IMR-90 (cell line): ENCODE measurements at regions not wholly inside any gene's neighbourhood (a gene's known extent, or its start where the extent isn't known, plus 50 kb on each side); places are given as distances from the start of the nearest gene placed in this dataset.

Experiments used
- ATAC-seq: fragments of 200-7000 bp; cut with Tn5 transposase; 2 replicates; pipeline ENCODE4 v1.9.1; 2020; ENCODE audit warnings: low read depth, mild to moderate bottlenecking, moderate library complexity
- BruUV-seq: library from RNA; stranded (reverse); fragments of 400-500 nt; replicated peaks from 2 replicates; lab custom pipeline; 2021; lab: Mats Ljungman, UMichigan
- CTCF ChIA-PET: fragments of 300-600 bp; formaldehyde crosslinking; extraction: SDS; loops from one replicate; lab custom pipeline; 2021; ENCODE audit warnings: antibody characterized with exemption; lab: Yijun Ruan, JAX
- POLR2A ChIA-PET: fragments of 300-600 bp; sonication (Branson Sonifier 250); formaldehyde crosslinking; loops from one replicate; lab custom pipeline; 2022; ENCODE audit warnings: antibody characterized with exemption; ENCODE audit not compliant: unreplicated experiment; lab: Charles Lee
- DNase-seq: peaks from one replicate; pipeline ENCODE4 v3.0.0; 2013
- H2AFZ ChIP-seq: replicated peaks from 2 replicates; pipeline ENCODE3; 2013; ENCODE audit warnings: low read length, mild to moderate bottlenecking; ENCODE audit not compliant: poor library complexity
- H2AK5ac ChIP-seq: 2 replicates; pipeline ENCODE4 v1.6.1; 2013; ENCODE audit warnings: low read depth, low read length, inconsistent platforms
- H2AK9ac ChIP-seq: replicated peaks from 2 replicates; pipeline ENCODE3; 2013; ENCODE audit warnings: mild to moderate bottlenecking, low read depth, low read length, moderate library complexity; ENCODE audit not compliant: poor library complexity
- H2BK120ac ChIP-seq: 2 replicates; pipeline ENCODE4 v1.6.1; 2013; ENCODE audit warnings: low read depth, low read length, inconsistent platforms
- H2BK15ac ChIP-seq: 3 replicates; pipeline ENCODE4 v1.6.1; 2013; ENCODE audit warnings: low read depth, low read length, inconsistent platforms
- H2BK20ac ChIP-seq: 2 replicates; pipeline ENCODE4 v1.6.1; 2013; ENCODE audit warnings: low read depth, mild to moderate bottlenecking, inconsistent platforms, low read length, moderate library complexity
- H2BK5ac ChIP-seq: 2 replicates; pipeline ENCODE4 v1.6.1; 2013; ENCODE audit warnings: mild to moderate bottlenecking, low read depth, low read length, inconsistent platforms; ENCODE audit not compliant: poor library complexity, severe bottlenecking
- H3K14ac ChIP-seq: replicated peaks from 2 replicates; pipeline ENCODE4 v1.6.1; 2013; ENCODE audit warnings: low read depth, low read length, inconsistent platforms
- H3K18ac ChIP-seq: 2 replicates; pipeline ENCODE4 v1.6.1; 2013; ENCODE audit warnings: low read depth, low read length, control low read depth
- H3K23ac ChIP-seq: 2 replicates; pipeline ENCODE4 v1.6.1; 2013; ENCODE audit warnings: low read depth, low read length, inconsistent platforms
- H3K27ac ChIP-seq: 2 replicates; pipeline ENCODE4 v1.5.1; 2013; ENCODE audit warnings: mild to moderate bottlenecking, control low read depth, low read length; ENCODE audit not compliant: insufficient read depth
- H3K27me3 ChIP-seq: 2 replicates; pipeline ENCODE4 v1.6.1; 2013; ENCODE audit warnings: low read length; ENCODE audit not compliant: control insufficient read depth, insufficient read depth
- H3K36me3 ChIP-seq: 2 replicates; pipeline ENCODE4 v1.6.1; 2013; ENCODE audit warnings: low read length, mixed read lengths; ENCODE audit not compliant: control insufficient read depth, insufficient read depth
- H3K4ac ChIP-seq: 2 replicates; pipeline ENCODE4 v1.6.1; 2013; ENCODE audit warnings: low read depth, low read length, inconsistent platforms
- H3K4me1 ChIP-seq: 2 replicates; pipeline ENCODE4 v1.6.1; 2013; ENCODE audit warnings: low read length, mixed read lengths; ENCODE audit not compliant: control insufficient read depth, insufficient read depth
- H3K4me2 ChIP-seq: 2 replicates; pipeline ENCODE4 v1.6.1; 2013; ENCODE audit warnings: low read depth, mild to moderate bottlenecking, control low read depth, low read length, moderate library complexity
- H3K4me3 ChIP-seq: 2 replicates; pipeline ENCODE4 v1.5.1; 2013; ENCODE audit warnings: low read depth, mild to moderate bottlenecking, control low read depth, low read length, moderate library complexity; ENCODE audit not compliant: insufficient read depth
- H3K56ac ChIP-seq: 2 replicates; pipeline ENCODE4 v1.6.1; 2013; ENCODE audit warnings: low read length, inconsistent platforms; ENCODE audit not compliant: insufficient read depth; ENCODE audit errors: extremely low read depth
- H3K79me1 ChIP-seq, 2 experiments: 2 replicates each; pipeline ENCODE4 v1.6.1; 2013; ENCODE audit warnings: low read length in 2 of 2, inconsistent platforms in 1 of 2, low read depth in 1 of 2
- H3K9ac ChIP-seq: 2 replicates; pipeline ENCODE4 v1.6.1; 2013; ENCODE audit warnings: low read depth, low read length, control low read depth
- H3K9me1 ChIP-seq: 2 replicates; pipeline ENCODE4 v1.6.1; 2013; ENCODE audit warnings: low read length, inconsistent platforms; ENCODE audit not compliant: insufficient read depth
- H3K9me3 ChIP-seq: 2 replicates; pipeline ENCODE4 v1.6.1; 2013; ENCODE audit warnings: low read length; ENCODE audit not compliant: control insufficient read depth, insufficient read depth
- H4K20me1 ChIP-seq: 2 replicates; pipeline ENCODE4 v1.6.1; 2013; ENCODE audit warnings: low read length, inconsistent platforms; ENCODE audit not compliant: insufficient read depth
- H4K5ac ChIP-seq: 2 replicates; pipeline ENCODE4 v1.6.1; 2013; ENCODE audit warnings: mild to moderate bottlenecking, low read depth, low read length, control low read depth
- H4K8ac ChIP-seq, 2 experiments: 2 replicates each; pipeline ENCODE4 v1.6.1; 2013; ENCODE audit warnings: low read depth in 2 of 2, low read length in 2 of 2, control low read depth in 1 of 2, inconsistent platforms in 1 of 2
- H4K91ac ChIP-seq: 2 replicates; pipeline ENCODE4 v1.6.1; 2013; ENCODE audit warnings: low read depth, low read length, inconsistent platforms; ENCODE audit not compliant: insufficient read depth
- BHLHE40 ChIP-seq: fragments of 150-350 bp; IDR thresholded peaks from 2 replicates; pipeline ENCODE4 v1.6.1; 2016; ENCODE audit warnings: mild to moderate bottlenecking, low read depth, low read length
- CEBPB ChIP-seq: IDR thresholded peaks from 2 replicates; pipeline ENCODE4 v1.6.1; 2012; ENCODE audit warnings: low read depth, low read length, improper control_type of control experiment
- CTCF ChIP-seq: conservative IDR thresholded peaks from 2 replicates; pipeline ENCODE4 v1.5.1; 2012; ENCODE audit warnings: mild to moderate bottlenecking, low read depth, low read length, improper control_type of control experiment
- ELK1 ChIP-seq: fragments of 150-350 bp; IDR thresholded peaks from 2 replicates; pipeline ENCODE4 v1.6.1; 2016; ENCODE audit warnings: low read depth, mild to moderate bottlenecking, low read length, moderate library complexity, borderline replicate concordance
- MAFK ChIP-seq: IDR thresholded peaks from 2 replicates; pipeline ENCODE4 v1.6.1; 2012; ENCODE audit warnings: low read depth, low read length, improper control_type of control experiment
- MXI1 ChIP-seq: IDR thresholded peaks from 2 replicates; pipeline ENCODE4 v1.6.1; 2012; ENCODE audit warnings: low read depth, mild to moderate bottlenecking, low read length, moderate library complexity, borderline replicate concordance
- SMC3 ChIP-seq: fragments of 150-350 bp; IDR thresholded peaks from 2 replicates; pipeline ENCODE4 v1.6.1; 2016; ENCODE audit warnings: low read depth, mild to moderate bottlenecking, antibody characterized with exemption, low read length, moderate library complexity
- USF2 ChIP-seq: fragments of 150-350 bp; IDR thresholded peaks from 2 replicates; pipeline ENCODE4 v1.6.1; 2017; ENCODE audit warnings: mild to moderate bottlenecking, antibody characterized with exemption, low read length, low read depth
- WGBS, 2 experiments: methylation state at CpG; one replicate each; pipeline versions ENCODE4 v1.1.5 to v1.1.7; 2013; ENCODE audit warnings: missing lambda C conversion rate in 2 of 2; ENCODE audit not compliant: insufficient read length in 1 of 2; ENCODE audit errors: extremely low coverage in 2 of 2; 5-methylcytosine and 5-hydroxymethylcytosine counted together
- dilution Hi-C: fragments of 300-500 bp; cut with HindIII; formaldehyde crosslinking; loops from one replicate; pipeline ENCODE4 v1.14.3; 2018; ENCODE audit warnings: low sequenced_read_pairs; ENCODE audit not compliant: unreplicated experiment
- in situ Hi-C: fragments of 300-500 bp; cut with MboI; formaldehyde crosslinking; loops from 3 replicates; pipeline ENCODE4 v1.14.3; 2019; ENCODE audit warnings: low sequenced_read_pairs, inconsistent platforms, mixed read lengths
- intact Hi-C: fragments of 100-400 bp; cut with micrococcal nuclease; formaldehyde crosslinking; loops from 2 replicates; pipeline ENCODE4 v1.10.0; 2022

- no peaks in the 10 kb centered on the region for H4K20me1 ChIP-seq
- H4K91ac ChIP-seq = no peak overlapping the region
- no peak overlapping the region for H2BK120ac ChIP-seq
- H3K18ac ChIP-seq = no peak overlapping the region
- intact Hi-C loops = no loop called here
- no peak overlapping the region for H3K4ac ChIP-seq
- H3K36me3 ChIP-seq = no peaks in the 10 kb centered on the region
- WGBS, 2 experiments = 100% methylated on average over 1 of the region's 5 CpGs; no CpG with 5 or more reads in 1 of the 2 experiments
- no peaks in the 10 kb centered on the region for H3K79me1 ChIP-seq
- dilution Hi-C loops = no loop called here
- H3K4me2 ChIP-seq = no peak overlapping the region
- in situ Hi-C loops = no loop called here
- no peak overlapping the region for H3K56ac ChIP-seq
- DNase-seq (no peak), ATAC-seq (no peak)
- H3K9me3 ChIP-seq = no peaks in the 10 kb centered on the region
- ChIA-PET CTCF (interaction anchor here (0.7 kb wide), 1 partner anchor 40 kb away, joined by 5 read pairs; no protein-coding TSS in a partner anchor), POLR2A (no interaction called here)
- no peak overlapping the region for H2AK9ac ChIP-seq
- H3K23ac ChIP-seq = no peak overlapping the region
- H3K27me3 ChIP-seq = no peaks in the 10 kb centered on the region
- H3K9ac ChIP-seq = no peak overlapping the region
- no peak overlapping the region for H2BK5ac ChIP-seq
- TF ChIP-seq CTCF (no peak), USF2 (no peak), MAFK (no peak), CEBPB (no peak), BHLHE40 (no peak), SMC3 (no peak), MXI1 (no peak), ELK1 (no peak)
- no peak overlapping the region for H4K5ac ChIP-seq
- no peak overlapping the region for H2BK20ac ChIP-seq
- H3K14ac ChIP-seq = no peak overlapping the region
- BruUV-seq = no TSS peak
- no peak overlapping the region for H2BK15ac ChIP-seq
- H3K9me1 ChIP-seq = no peaks in the 10 kb centered on the region
- H3K4me1 ChIP-seq = no peaks in the 10 kb centered on the region
- H2AK5ac ChIP-seq = no peak overlapping the region
- no peak overlapping the region for H4K8ac ChIP-seq
- H3K4me3 ChIP-seq = no peak overlapping the region
- H2AFZ ChIP-seq = no peak overlapping the region
- H3K27ac ChIP-seq = no peak overlapping the region
Observed at GRCh38 chr5:116379306-116379705, 195.3 kb downstream of the SEMA6A start.
